ENCODE measurements at regions not wholly inside any gene's neighbourhood (a gene's known extent, or its start where the extent isn't known, plus 50 kb on each side); places are given as distances from the start of the nearest gene placed in this dataset.
"Not testable (repeated sequence)": the region's sequence is repeated elsewhere in the genome, so short reads cannot be mapped to it uniquely, and the experiment has no call there.

DNA sequence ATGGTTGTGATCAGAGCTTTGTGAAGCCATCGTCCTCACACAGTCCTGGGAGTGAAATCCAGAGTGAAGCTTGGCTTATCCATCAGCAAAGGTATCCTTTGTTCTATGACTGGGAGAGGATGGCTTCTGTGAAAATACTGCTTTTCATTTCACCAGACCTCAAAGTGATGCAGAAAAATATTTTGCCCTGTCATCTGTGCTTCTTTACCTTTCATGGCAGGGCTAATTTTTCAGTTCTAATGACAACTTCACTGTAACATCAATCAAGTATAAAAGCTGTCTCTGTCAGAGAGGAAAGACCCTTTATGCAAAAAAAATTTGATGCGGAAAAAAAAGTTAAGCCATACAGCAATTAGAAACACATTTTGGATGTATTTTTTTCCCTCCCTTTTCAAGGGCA is 468.1 kb upstream of the ADARB2 start:
- Histone ChIP-seq H3K9ac (ENCODE audit: low read length) (no peak overlapping the region), H3K27me3 (ENCODE audit: control insufficient read depth, insufficient read depth, low read length) (no peaks in the 10 kb centered on the region; the same call in 1 of the 2 replicates), H3K9me3 (ENCODE audit: control insufficient read depth, insufficient read depth, low read depth, low read length) (no peaks in the 10 kb centered on the region), H3K36me3 (ENCODE audit: control insufficient read depth, insufficient read depth, low read length) (no peaks in the 10 kb centered on the region), H3K4me3 (ENCODE audit: low read depth, low read length) (no peak overlapping the region), H3K4me1 (ENCODE audit: control insufficient read depth, insufficient read depth, low read length) (peaks cover 22% of the 10 kb centered on the region), H3K27ac (ENCODE audit: low read depth, low read length) (no peak overlapping the region)

DNA sequence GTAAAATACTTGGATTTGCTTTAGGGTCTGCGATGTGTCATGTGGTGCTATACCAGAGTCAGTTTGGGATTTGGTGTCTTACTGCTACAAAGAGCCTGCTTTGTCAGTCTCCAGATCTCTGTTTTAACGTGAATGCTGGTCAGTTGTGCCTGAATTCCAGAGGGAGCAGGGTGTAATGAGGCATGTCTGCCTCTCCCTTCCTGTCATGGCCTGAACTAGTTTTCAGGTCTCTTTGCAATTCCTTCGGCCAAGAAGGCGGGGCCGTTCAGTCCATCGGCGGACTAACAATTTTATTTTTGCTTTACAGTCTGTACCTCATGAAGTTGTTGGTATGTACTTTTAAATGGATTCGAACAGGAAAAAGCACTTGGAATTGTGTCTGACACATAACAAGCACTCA is 465.1 kb upstream of the ADARB2 start:
- Histone ChIP-seq H3K9me3 (ENCODE audit: control insufficient read depth, insufficient read depth, low read depth, low read length) (peaks cover 8% of the 10 kb centered on the region), H3K4me1 (ENCODE audit: control insufficient read depth, insufficient read depth, low read length) (peaks cover 22% of the 10 kb centered on the region), H3K4me3 (ENCODE audit: low read depth, low read length) (no peak overlapping the region), H3K27ac (ENCODE audit: low read depth, low read length) (peak overlapping the region; percentile 59), H3K9ac (ENCODE audit: low read length) (peak overlapping the region; percentile 48), H3K27me3 (ENCODE audit: control insufficient read depth, insufficient read depth, low read length) (no peaks in the 10 kb centered on the region), H3K36me3 (ENCODE audit: control insufficient read depth, insufficient read depth, low read length) (no peaks in the 10 kb centered on the region)

DNA sequence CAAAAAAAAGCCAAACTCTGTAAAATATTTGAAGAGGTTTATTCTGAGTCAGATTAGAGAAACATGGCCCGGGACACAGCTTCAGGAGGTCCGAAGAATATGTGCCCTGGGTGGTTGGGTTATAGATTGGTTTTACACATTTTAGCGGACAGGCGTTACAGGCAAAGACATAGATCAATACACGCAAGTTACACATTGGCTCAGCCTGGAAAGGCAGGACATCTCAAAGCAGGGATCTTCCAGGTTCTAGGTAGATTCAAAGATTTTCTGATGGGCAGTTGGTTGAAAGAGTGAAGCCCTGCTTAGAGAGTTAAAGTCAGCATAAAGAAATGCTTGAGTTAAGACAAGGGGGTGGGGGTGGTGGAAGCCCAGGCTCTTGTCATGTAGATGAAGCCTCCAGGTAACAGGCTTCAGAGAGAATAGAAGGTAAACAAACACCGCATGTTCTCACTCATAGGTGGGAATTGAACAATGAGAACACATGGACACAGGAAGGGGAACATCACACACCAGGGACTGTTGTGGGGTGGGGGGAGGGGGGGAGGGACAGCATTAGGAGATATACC is 464.3 kb upstream of the ADARB2 start:
- H3K4me1 ChIP-seq (ENCODE audit: control insufficient read depth, insufficient read depth, low read length) = peaks cover 22% of the 10 kb centered on the region
- H3K27ac ChIP-seq (ENCODE audit: low read depth, low read length) = peak overlapping the region; percentile 82
- peaks cover 8% of the 10 kb centered on the region for H3K9me3 ChIP-seq (ENCODE audit: control insufficient read depth, insufficient read depth, low read depth, low read length)
- no peak overlapping the region for H3K9ac ChIP-seq (ENCODE audit: low read length)
- H3K27me3 ChIP-seq (ENCODE audit: control insufficient read depth, insufficient read depth, low read length) = no peaks in the 10 kb centered on the region
- no peaks in the 10 kb centered on the region for H3K36me3 ChIP-seq (ENCODE audit: control insufficient read depth, insufficient read depth, low read length)
- H3K4me3 ChIP-seq (ENCODE audit: low read depth, low read length) = peak overlapping the region; percentile 22; the same call in 1 of the 2 replicates

DNA sequence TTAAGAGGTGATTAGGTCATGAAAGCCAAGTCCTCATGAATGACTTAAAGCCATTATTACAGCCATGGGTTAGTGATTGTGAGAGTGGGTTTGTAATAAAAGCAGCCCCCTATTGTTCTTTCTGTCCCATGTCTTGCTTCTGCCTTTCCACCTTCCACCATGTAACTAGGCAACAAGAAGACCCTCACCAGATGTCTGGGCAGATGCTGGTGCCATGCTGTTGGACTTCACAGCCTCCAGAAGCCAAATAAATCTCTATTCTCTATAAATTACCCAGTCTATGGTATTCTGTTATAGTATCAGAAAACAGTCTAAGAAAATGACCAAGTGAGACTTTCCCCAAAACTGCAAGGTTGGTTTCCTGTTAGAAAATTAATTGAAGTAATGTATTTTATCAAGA is 460.3 kb upstream of the ADARB2 start:
- Histone ChIP-seq H3K9ac (ENCODE audit: low read length) (no peak overlapping the region), H3K4me3 (ENCODE audit: low read depth, low read length) (no peak overlapping the region), H3K27me3 (ENCODE audit: control insufficient read depth, insufficient read depth, low read length) (no peaks in the 10 kb centered on the region), H3K27ac (ENCODE audit: low read depth, low read length) (no peak overlapping the region), H3K9me3 (ENCODE audit: control insufficient read depth, insufficient read depth, low read depth, low read length) (peaks cover 12% of the 10 kb centered on the region), H3K4me1 (ENCODE audit: control insufficient read depth, insufficient read depth, low read length) (peaks cover 13% of the 10 kb centered on the region), H3K36me3 (ENCODE audit: control insufficient read depth, insufficient read depth, low read length) (no peaks in the 10 kb centered on the region)

DNA sequence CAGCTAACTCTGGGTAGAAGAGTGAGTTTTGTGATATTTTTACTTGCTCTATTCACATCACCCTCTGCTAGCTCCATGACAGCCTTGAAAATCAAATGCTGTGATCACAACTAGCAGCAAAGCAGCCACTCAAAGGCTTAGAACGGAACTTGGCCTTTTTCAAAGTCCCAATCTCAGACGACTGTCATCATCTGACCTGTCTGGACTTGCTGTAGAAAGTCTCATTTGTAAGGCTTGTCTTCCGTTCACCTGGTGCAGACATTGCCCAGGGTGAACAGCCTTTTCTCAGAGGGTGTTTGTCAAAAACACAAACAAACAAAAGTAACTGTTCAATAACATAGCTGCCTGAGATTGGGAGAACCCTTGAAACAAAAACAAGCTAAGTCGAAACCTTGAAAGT is 458.9 kb upstream of the ADARB2 start:
- H3K4me3 ChIP-seq (ENCODE audit: low read depth, low read length) = no peak overlapping the region
- peaks cover 3% of the 10 kb centered on the region; the same call in 1 of the 2 replicates for H3K4me1 ChIP-seq (ENCODE audit: control insufficient read depth, insufficient read depth, low read length)
- peaks cover 15% of the 10 kb centered on the region for H3K9me3 ChIP-seq (ENCODE audit: control insufficient read depth, insufficient read depth, low read depth, low read length)
- no peak overlapping the region for H3K27ac ChIP-seq (ENCODE audit: low read depth, low read length)
- no peaks in the 10 kb centered on the region for H3K36me3 ChIP-seq (ENCODE audit: control insufficient read depth, insufficient read depth, low read length)
- no peak overlapping the region for H3K9ac ChIP-seq (ENCODE audit: low read length)
- no peaks in the 10 kb centered on the region for H3K27me3 ChIP-seq (ENCODE audit: control insufficient read depth, insufficient read depth, low read length)

DNA sequence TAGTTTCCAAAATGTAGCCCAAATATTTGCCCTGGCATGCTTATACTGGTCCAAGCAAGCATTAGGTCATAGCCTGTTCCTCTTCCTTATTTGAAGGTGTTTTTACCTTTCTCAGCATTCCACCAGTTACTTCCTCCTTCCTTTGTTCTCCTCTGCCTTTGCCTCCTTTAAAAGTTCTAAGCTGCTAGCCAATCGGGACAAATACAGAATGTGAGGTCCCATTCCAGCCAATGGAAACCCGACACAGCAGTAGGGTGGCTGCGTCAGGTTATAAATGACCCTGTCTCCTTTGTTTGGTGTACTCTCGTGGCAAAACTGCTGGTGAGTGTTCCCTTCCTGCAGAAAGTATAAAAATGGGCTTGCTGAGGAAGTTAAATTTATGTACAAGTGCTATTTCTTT is 452.0 kb upstream of the ADARB2 start:
- not testable (repeated sequence) for H3K4me3 ChIP-seq (ENCODE audit: low read depth, low read length); H3K36me3 ChIP-seq (ENCODE audit: control insufficient read depth, insufficient read depth, low read length); H3K4me1 ChIP-seq (ENCODE audit: control insufficient read depth, insufficient read depth, low read length); H3K27me3 ChIP-seq (ENCODE audit: control insufficient read depth, insufficient read depth, low read length); H3K27ac ChIP-seq (ENCODE audit: low read depth, low read length); H3K9me3 ChIP-seq (ENCODE audit: control insufficient read depth, insufficient read depth, low read depth, low read length); H3K9ac ChIP-seq (ENCODE audit: low read length)

DNA sequence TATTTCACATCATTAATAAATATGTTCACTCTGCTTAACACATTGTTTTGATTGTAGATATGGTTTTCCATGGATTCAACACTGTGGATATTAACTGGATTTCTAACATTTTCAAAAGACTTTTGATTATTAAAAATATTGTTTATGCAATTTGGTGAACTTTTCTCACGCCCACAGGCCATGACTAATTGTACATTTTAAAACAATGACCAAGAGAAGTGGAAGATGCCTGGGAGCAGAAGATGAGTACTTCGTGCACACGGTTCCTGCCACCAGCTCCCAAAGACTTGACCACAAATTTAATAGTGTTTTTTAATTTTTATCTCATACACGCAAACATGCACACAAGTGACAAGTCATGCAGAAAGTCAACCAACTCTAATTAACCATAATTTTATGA is 451.0 kb upstream of the ADARB2 start:
- no peaks in the 10 kb centered on the region for H3K36me3 ChIP-seq (ENCODE audit: control insufficient read depth, insufficient read depth, low read length)
- peaks cover 7% of the 10 kb centered on the region; the same call in 1 of the 2 replicates for H3K9me3 ChIP-seq (ENCODE audit: control insufficient read depth, insufficient read depth, low read depth, low read length)
- no peak overlapping the region for H3K27ac ChIP-seq (ENCODE audit: low read depth, low read length)
- no peak overlapping the region for H3K4me3 ChIP-seq (ENCODE audit: low read depth, low read length)
- H3K27me3 ChIP-seq (ENCODE audit: control insufficient read depth, insufficient read depth, low read length) = no peaks in the 10 kb centered on the region
- H3K4me1 ChIP-seq (ENCODE audit: control insufficient read depth, insufficient read depth, low read length) = no peaks in the 10 kb centered on the region
- no peak overlapping the region for H3K9ac ChIP-seq (ENCODE audit: low read length)

DNA sequence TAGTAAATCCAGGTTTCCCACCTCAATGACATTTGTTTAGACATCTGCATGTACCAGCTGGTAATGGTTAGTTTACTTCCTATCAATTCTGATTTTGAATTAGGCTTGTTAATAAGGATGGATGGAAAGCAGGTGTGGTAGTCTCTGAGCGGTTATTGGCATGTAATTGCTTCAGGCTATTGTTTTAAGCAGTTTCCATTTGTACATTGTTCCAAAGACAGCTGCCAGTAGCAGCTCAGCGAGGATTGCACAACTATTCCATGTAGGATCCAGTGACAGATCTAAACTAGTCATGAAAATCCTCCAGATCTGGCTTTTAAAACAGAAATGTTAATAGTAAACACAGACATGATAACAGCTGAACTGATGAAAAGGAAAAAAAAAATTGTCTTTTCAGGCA is 436.0 kb upstream of the ADARB2 start:
- no peaks in the 10 kb centered on the region for H3K36me3 ChIP-seq (ENCODE audit: control insufficient read depth, insufficient read depth, low read length)
- H3K9me3 ChIP-seq (ENCODE audit: control insufficient read depth, insufficient read depth, low read depth, low read length) = no peaks in the 10 kb centered on the region
- H3K27me3 ChIP-seq (ENCODE audit: control insufficient read depth, insufficient read depth, low read length) = no peaks in the 10 kb centered on the region
- H3K9ac ChIP-seq (ENCODE audit: low read length) = no peak overlapping the region
- no peaks in the 10 kb centered on the region for H3K4me1 ChIP-seq (ENCODE audit: control insufficient read depth, insufficient read depth, low read length)
- no peak overlapping the region for H3K4me3 ChIP-seq (ENCODE audit: low read depth, low read length)
- no peak overlapping the region for H3K27ac ChIP-seq (ENCODE audit: low read depth, low read length)

DNA sequence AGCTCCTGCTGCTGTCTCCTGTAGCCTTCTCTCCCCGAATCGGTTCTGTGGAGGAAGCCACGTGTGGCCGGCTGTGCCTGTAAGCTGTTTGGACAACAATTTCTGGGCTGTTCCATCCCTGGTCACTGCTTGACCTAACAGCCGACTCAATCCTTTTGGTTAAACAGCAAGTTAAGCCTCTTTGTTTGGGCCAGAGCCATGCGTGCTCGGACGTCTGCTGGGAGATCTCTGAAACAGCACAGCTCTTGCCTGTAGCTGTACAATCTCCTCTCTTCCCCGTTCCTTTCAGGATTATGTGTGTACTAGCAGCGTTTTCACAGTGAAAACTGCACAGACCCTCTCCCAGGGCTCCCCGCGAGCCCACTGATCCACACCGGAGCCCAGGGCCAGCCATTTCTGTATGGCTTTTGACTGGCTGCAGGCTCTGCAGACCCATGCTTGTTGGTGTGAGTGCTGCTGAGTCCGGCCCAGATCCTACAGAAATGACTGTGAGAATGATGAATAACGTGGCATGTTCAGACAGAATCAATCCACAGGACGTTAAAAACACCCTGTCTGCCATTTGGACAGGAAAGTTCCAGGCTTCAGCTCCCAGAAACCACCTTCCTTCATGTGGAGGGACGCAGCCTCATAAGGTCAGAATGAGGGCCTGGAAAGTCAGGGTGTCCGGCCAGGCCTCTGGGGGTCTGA is 428.6 kb upstream of the ADARB2 start:
- H3K9ac ChIP-seq (ENCODE audit: low read length) = no peak overlapping the region

DNA sequence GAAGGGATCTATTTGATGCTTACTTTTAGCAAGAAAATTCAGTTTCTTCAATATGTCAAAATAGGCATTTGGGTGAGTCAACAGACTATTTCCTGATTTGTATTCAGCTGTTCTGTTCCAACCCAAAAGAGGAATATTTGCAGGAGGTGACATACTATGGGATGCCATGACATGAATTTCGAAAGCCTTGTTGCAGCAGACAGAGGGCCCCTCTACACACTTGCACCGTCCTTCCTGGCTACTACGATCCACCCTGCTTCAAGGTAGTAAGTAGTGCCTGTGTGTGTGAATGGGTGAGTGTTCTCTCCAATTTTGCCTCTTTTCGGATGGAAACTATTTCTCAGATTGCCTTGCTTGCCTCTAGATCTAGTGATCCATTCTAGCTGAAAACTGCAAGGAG is 413.0 kb upstream of the ADARB2 start:
- Histone ChIP-seq H3K4me3 (ENCODE audit: low read depth, low read length) (no peak overlapping the region), H3K27me3 (ENCODE audit: control insufficient read depth, insufficient read depth, low read length) (no peaks in the 10 kb centered on the region), H3K36me3 (ENCODE audit: control insufficient read depth, insufficient read depth, low read length) (no peaks in the 10 kb centered on the region), H3K4me1 (ENCODE audit: control insufficient read depth, insufficient read depth, low read length) (peaks cover 6% of the 10 kb centered on the region), H3K9ac (ENCODE audit: low read length) (no peak overlapping the region), H3K27ac (ENCODE audit: low read depth, low read length) (no peak overlapping the region), H3K9me3 (ENCODE audit: control insufficient read depth, insufficient read depth, low read depth, low read length) (no peaks in the 10 kb centered on the region)

More for the DNA sequence above, 428.6 kb upstream of the ADARB2 start:
- no peaks in the 10 kb centered on the region for H3K36me3 ChIP-seq (ENCODE audit: control insufficient read depth, insufficient read depth, low read length)
- H3K4me1 ChIP-seq (ENCODE audit: control insufficient read depth, insufficient read depth, low read length) = no peaks in the 10 kb centered on the region
- H3K9me3 ChIP-seq (ENCODE audit: control insufficient read depth, insufficient read depth, low read depth, low read length) = no peaks in the 10 kb centered on the region
- no peaks in the 10 kb centered on the region for H3K27me3 ChIP-seq (ENCODE audit: control insufficient read depth, insufficient read depth, low read length)
- H3K4me3 ChIP-seq (ENCODE audit: low read depth, low read length) = no peak overlapping the region
- no peak overlapping the region for H3K27ac ChIP-seq (ENCODE audit: low read depth, low read length)

DNA sequence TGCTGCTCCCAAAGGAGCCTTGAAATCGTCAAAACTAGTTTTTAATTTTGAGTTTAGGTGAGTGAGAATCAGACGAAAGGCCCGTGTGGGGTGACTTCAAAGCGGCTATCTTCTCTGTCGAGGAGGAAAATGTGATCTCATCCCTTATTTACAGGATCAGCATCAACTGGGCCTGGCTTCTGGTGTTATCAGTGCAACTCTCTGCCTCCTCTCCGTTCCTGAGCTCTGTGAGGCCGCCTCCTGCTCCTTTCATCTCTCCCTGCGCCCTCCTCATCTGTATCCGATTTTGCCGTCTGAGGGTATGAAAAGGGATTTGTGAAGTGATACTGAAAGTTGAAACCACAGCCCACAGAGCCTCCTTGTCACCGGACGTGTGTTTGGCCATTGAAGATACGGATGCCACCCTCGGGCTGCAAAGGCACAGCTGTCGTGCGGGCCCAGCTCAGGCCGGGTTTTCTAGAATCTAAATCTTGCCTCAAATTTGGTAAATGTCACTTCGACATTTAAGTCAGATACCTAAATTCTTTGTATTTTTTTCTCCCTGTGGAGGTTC is 408.7 kb upstream of the ADARB2 start:
- H3K36me3 ChIP-seq (ENCODE audit: control insufficient read depth, insufficient read depth, low read length) = no peaks in the 10 kb centered on the region
- no peak overlapping the region for H3K4me3 ChIP-seq (ENCODE audit: low read depth, low read length)
- no peaks in the 10 kb centered on the region for H3K9me3 ChIP-seq (ENCODE audit: control insufficient read depth, insufficient read depth, low read depth, low read length)
- no peaks in the 10 kb centered on the region for H3K27me3 ChIP-seq (ENCODE audit: control insufficient read depth, insufficient read depth, low read length)
- peaks cover 6% of the 10 kb centered on the region for H3K4me1 ChIP-seq (ENCODE audit: control insufficient read depth, insufficient read depth, low read length)
- H3K9ac ChIP-seq (ENCODE audit: low read length) = no peak overlapping the region
- H3K27ac ChIP-seq (ENCODE audit: low read depth, low read length) = no peak overlapping the region

Data from HUES6 (cell line).